ENCODE measurements at regions not wholly inside any gene's neighbourhood (a gene's known extent, or its start where the extent isn't known, plus 50 kb on each side); places are given as distances from the start of the nearest gene placed in this dataset.

GRCh38 chr4:60759518-60760245 lies 440.4 kb upstream of the ADGRL3 start:
- Histone ChIP-seq H3K4me1 (no peaks in the 10 kb centered on the region), H3K36me3 (no peaks in the 10 kb centered on the region), H3K27ac (replicated peaks) (no peak overlapping the region), H3K4me3 (no peak overlapping the region), H3K27me3 (ENCODE audit: low read depth) (no peaks in the 10 kb centered on the region), H3K9me3 (replicated peaks) (peaks cover 46% of the 10 kb centered on the region)
- DNase-seq, result no peak
- TF ChIP-seq CTCF (IDR thresholded peaks at IDR 0.05; ENCODE audit: borderline replicate concordance), result no peak
- intact Hi-C loops (cut with micrococcal nuclease), result no loop called here

- no peaks in the 10 kb centered on the region for H3K4me1 ChIP-seq
- H3K27ac ChIP-seq (replicated peaks), result no peak overlapping the region
- no peak for DNase-seq
- no peaks in the 10 kb centered on the region for H3K36me3 ChIP-seq
- intact Hi-C loops (cut with micrococcal nuclease), result no loop called here
- TF ChIP-seq CTCF (IDR thresholded peaks at IDR 0.05; ENCODE audit: borderline replicate concordance), result no peak
- no peaks in the 10 kb centered on the region for H3K9me3 ChIP-seq (replicated peaks)
- no peaks in the 10 kb centered on the region for H3K27me3 ChIP-seq (ENCODE audit: low read depth)
- no peak overlapping the region for H3K4me3 ChIP-seq
These were observed 419.3 kb upstream of the ADGRL3 start for GRCh38 chr4:60780874-60781273.

- no peak for TF ChIP-seq CTCF (IDR thresholded peaks at IDR 0.05; ENCODE audit: borderline replicate concordance)
- H3K4me3 ChIP-seq, result no peak overlapping the region
- intact Hi-C loops (cut with micrococcal nuclease), result no loop called here
- H3K36me3 ChIP-seq, result no peaks in the 10 kb centered on the region
- H3K27me3 ChIP-seq (ENCODE audit: low read depth), result no peaks in the 10 kb centered on the region
- no peak overlapping the region for H3K27ac ChIP-seq (replicated peaks)
- H3K4me1 ChIP-seq, result no peaks in the 10 kb centered on the region
- H3K9me3 ChIP-seq (replicated peaks), result no peaks in the 10 kb centered on the region
- no peak for DNase-seq
These were observed 409.5 kb upstream of the ADGRL3 start for GRCh38 chr4:60790608-60791007.

GRCh38 chr4:60794372-60794771 lies 405.8 kb upstream of the ADGRL3 start:
- DNase-seq, result no peak
- no peaks in the 10 kb centered on the region for H3K4me1 ChIP-seq
- intact Hi-C loops (cut with micrococcal nuclease), result no loop called here
- no peak overlapping the region for H3K4me3 ChIP-seq
- no peaks in the 10 kb centered on the region for H3K9me3 ChIP-seq (replicated peaks)
- H3K36me3 ChIP-seq, result no peaks in the 10 kb centered on the region
- H3K27me3 ChIP-seq (ENCODE audit: low read depth), result no peaks in the 10 kb centered on the region
- H3K27ac ChIP-seq (replicated peaks), result no peak overlapping the region
- no peak for TF ChIP-seq CTCF (IDR thresholded peaks at IDR 0.05; ENCODE audit: borderline replicate concordance)

GRCh38 chr4:60799214-60799613 lies 400.9 kb upstream of the ADGRL3 start:
- no peaks in the 10 kb centered on the region for H3K27me3 ChIP-seq (ENCODE audit: low read depth)
- no peak for DNase-seq
- H3K9me3 ChIP-seq (replicated peaks), result no peaks in the 10 kb centered on the region
- H3K27ac ChIP-seq (replicated peaks), result no peak overlapping the region
- no peaks in the 10 kb centered on the region for H3K4me1 ChIP-seq
- intact Hi-C loops (cut with micrococcal nuclease), result no loop called here
- no peaks in the 10 kb centered on the region for H3K36me3 ChIP-seq
- H3K4me3 ChIP-seq, result no peak overlapping the region
- no peak for TF ChIP-seq CTCF (IDR thresholded peaks at IDR 0.05; ENCODE audit: borderline replicate concordance)

All from left ventricle myocardium inferior (tissue), 1 donor.